ENCODE measurements at regions not wholly inside any gene's neighbourhood (a gene's known extent, or its start where the extent isn't known, plus 50 kb on each side); places are given as distances from the start of the nearest gene placed in this dataset.
"Not testable (repeated sequence)": the region's sequence is repeated elsewhere in the genome, so short reads cannot be mapped to it uniquely, and the experiment has no call there.

GRCh38 chr12:107607464-107608392 is 77.9 kb upstream of the PWP1 start:
- TF ChIP-seq Cebpa-rat (IDR thresholded peaks at IDR 0.05), result no peak
- H3K4me2 ChIP-seq, result no peak overlapping the region
- H3K4me1 ChIP-seq, result no peaks in the 10 kb centered on the region; the same call in 1 of the 2 replicates
- H3K9ac ChIP-seq, result no peak overlapping the region
- no peaks in the 10 kb centered on the region for H3K9me3 ChIP-seq
- no peak overlapping the region for H3K27ac ChIP-seq
- H4K20me1 ChIP-seq, result no peaks in the 10 kb centered on the region
- H3K27me3 ChIP-seq, result no peaks in the 10 kb centered on the region
- H3K4me3 ChIP-seq, result no peak overlapping the region
- H3K36me3 ChIP-seq, result no peaks in the 10 kb centered on the region

GRCh38 chr12:107608779-107609178 is 76.8 kb upstream of the PWP1 start:
- not testable (repeated sequence) for H3K9ac ChIP-seq, H3K4me1 ChIP-seq, H3K4me2 ChIP-seq, H3K27me3 ChIP-seq, H3K4me3 ChIP-seq, H4K20me1 ChIP-seq, H3K27ac ChIP-seq, H3K36me3 ChIP-seq, H3K9me3 ChIP-seq

GRCh38 chr12:107610021-107610859 is 75.4 kb upstream of the PWP1 start:
- Histone ChIP-seq H3K4me1 (no peaks in the 10 kb centered on the region; the same call in 1 of the 2 replicates), H3K4me3 (no peak overlapping the region), H3K27ac (no peak overlapping the region), H4K20me1 (no peaks in the 10 kb centered on the region), H3K9me3 (no peaks in the 10 kb centered on the region), H3K9ac (no peak overlapping the region), H3K36me3 (no peaks in the 10 kb centered on the region), H3K27me3 (no peaks in the 10 kb centered on the region), H3K4me2 (no peak overlapping the region)
- TF ChIP-seq Cebpa-rat (IDR thresholded peaks at IDR 0.05), result no peak

GRCh38 chr12:107612508-107612907 is 73.1 kb upstream of the PWP1 start:
- no peaks in the 10 kb centered on the region for H3K9me3 ChIP-seq
- H3K36me3 ChIP-seq, result no peaks in the 10 kb centered on the region
- H3K27ac ChIP-seq, result no peak overlapping the region
- H3K4me2 ChIP-seq, result no peak overlapping the region
- no peak overlapping the region for H3K9ac ChIP-seq
- TF ChIP-seq Cebpa-rat (IDR thresholded peaks at IDR 0.05), result no peak
- H3K4me1 ChIP-seq, result no peaks in the 10 kb centered on the region; the same call in 1 of the 2 replicates
- no peaks in the 10 kb centered on the region for H3K27me3 ChIP-seq
- H4K20me1 ChIP-seq, result no peaks in the 10 kb centered on the region
- no peak overlapping the region for H3K4me3 ChIP-seq

- Histone ChIP-seq H3K4me3 (no peak overlapping the region), H3K36me3 (peaks cover 7% of the 10 kb centered on the region; the same call in 1 of the 2 replicates), H3K27me3 (no peaks in the 10 kb centered on the region), H3K4me1 (no peaks in the 10 kb centered on the region), H3K9me3 (no peaks in the 10 kb centered on the region), H4K20me1 (no peaks in the 10 kb centered on the region), H3K27ac (no peak overlapping the region), H3K4me2 (no peak overlapping the region), H3K9ac (no peak overlapping the region)
- TF ChIP-seq Cebpa-rat (IDR thresholded peaks at IDR 0.05), result no peak
Observed at GRCh38 chr12:107616941-107617340, 68.7 kb upstream of the PWP1 start.

GRCh38 chr12:107618106-107618505 is 67.5 kb upstream of the PWP1 start:
- Histone ChIP-seq H3K36me3 (peaks cover 7% of the 10 kb centered on the region; the same call in 1 of the 2 replicates), H3K27ac (no peak overlapping the region), H3K4me3 (no peak overlapping the region), H3K9ac (no peak overlapping the region), H3K4me1 (no peaks in the 10 kb centered on the region), H3K4me2 (no peak overlapping the region), H4K20me1 (no peaks in the 10 kb centered on the region), H3K9me3 (no peaks in the 10 kb centered on the region), H3K27me3 (no peaks in the 10 kb centered on the region)
- TF ChIP-seq Cebpa-rat (IDR thresholded peaks at IDR 0.05), result no peak

GRCh38 chr12:107619831-107620230 is 65.8 kb upstream of the PWP1 start:
- H4K20me1 ChIP-seq, result no peaks in the 10 kb centered on the region
- no peak overlapping the region for H3K4me3 ChIP-seq
- no peak overlapping the region for H3K9ac ChIP-seq
- no peak for TF ChIP-seq Cebpa-rat (IDR thresholded peaks at IDR 0.05)
- H3K4me1 ChIP-seq, result no peaks in the 10 kb centered on the region
- H3K36me3 ChIP-seq, result peaks cover 7% of the 10 kb centered on the region; the same call in 1 of the 2 replicates
- H3K9me3 ChIP-seq, result peaks cover 7% of the 10 kb centered on the region
- no peaks in the 10 kb centered on the region for H3K27me3 ChIP-seq
- H3K4me2 ChIP-seq, result no peak overlapping the region
- H3K27ac ChIP-seq, result no peak overlapping the region

GRCh38 chr12:107622001-107622400 is 63.6 kb upstream of the PWP1 start:
- H3K4me1 ChIP-seq, result no peaks in the 10 kb centered on the region
- TF ChIP-seq Cebpa-rat (IDR thresholded peaks at IDR 0.05), result no peak
- no peaks in the 10 kb centered on the region for H4K20me1 ChIP-seq
- no peak overlapping the region for H3K9ac ChIP-seq
- H3K27ac ChIP-seq, result no peak overlapping the region
- no peaks in the 10 kb centered on the region for H3K27me3 ChIP-seq
- peaks cover 7% of the 10 kb centered on the region; the same call in 1 of the 2 replicates for H3K36me3 ChIP-seq
- H3K4me3 ChIP-seq, result no peak overlapping the region
- no peak overlapping the region for H3K4me2 ChIP-seq
- peaks cover 15% of the 10 kb centered on the region for H3K9me3 ChIP-seq

- Histone ChIP-seq H3K27me3 (no peaks in the 10 kb centered on the region), H3K27ac (no peak overlapping the region), H3K4me2 (no peak overlapping the region), H3K9ac (no peak overlapping the region), H3K4me1 (no peaks in the 10 kb centered on the region), H3K4me3 (no peak overlapping the region), H3K9me3 (peaks cover 15% of the 10 kb centered on the region), H3K36me3 (no peaks in the 10 kb centered on the region), H4K20me1 (no peaks in the 10 kb centered on the region)
- TF ChIP-seq Cebpa-rat (IDR thresholded peaks at IDR 0.05), result no peak
Observed at GRCh38 chr12:107624493-107624892, 61.1 kb upstream of the PWP1 start.

GRCh38 chr12:107631715-107632114 is 53.9 kb upstream of the PWP1 start:
- Histone ChIP-seq H3K4me1 (peaks cover 8% of the 10 kb centered on the region), H4K20me1 (no peaks in the 10 kb centered on the region), H3K4me2 (no peak overlapping the region), H3K27me3 (no peaks in the 10 kb centered on the region), H3K27ac (no peak overlapping the region), H3K9ac (no peak overlapping the region), H3K9me3 (no peaks in the 10 kb centered on the region), H3K36me3 (no peaks in the 10 kb centered on the region), H3K4me3 (no peak overlapping the region)
- no peak for TF ChIP-seq Cebpa-rat (IDR thresholded peaks at IDR 0.05)
